ENCODE measurements at regions not wholly inside any gene's neighbourhood (a gene's known extent, or its start where the extent isn't known, plus 50 kb on each side); places are given as distances from the start of the nearest gene placed in this dataset.

- H3K4me3 ChIP-seq (ENCODE audit: low read depth, low read length): no peak overlapping the region
- DNase-seq (ENCODE audit: low read depth): no peak
Measured at GRCh38 chr15:61653110-61653509, 407.1 kb downstream of the VPS13C start.

DNA sequence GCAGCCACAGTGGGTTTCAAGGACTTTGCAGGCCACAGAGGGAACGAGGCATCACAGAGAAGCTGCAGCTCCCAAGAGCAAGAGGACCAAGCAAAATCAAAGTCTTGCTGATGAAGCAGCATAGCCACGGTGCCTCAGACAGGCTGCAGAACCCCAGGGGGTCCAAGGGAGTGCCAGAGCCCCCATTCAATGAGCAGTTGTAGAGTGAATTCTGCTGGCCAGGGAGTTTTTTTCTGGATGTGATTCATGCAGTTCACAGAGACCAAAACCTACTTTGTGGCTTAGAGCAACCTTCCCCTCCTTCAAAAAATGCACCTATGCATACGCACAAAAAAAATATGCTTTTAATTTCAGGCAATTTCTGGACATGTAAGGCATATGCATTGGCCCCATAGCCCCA, 409.0 kb downstream of the VPS13C start:
- no peak for TF ChIP-seq CTCF (IDR thresholded peaks at IDR 0.05; ENCODE audit: control insufficient read depth, extremely low read depth, insufficient read depth)
- no peak for DNase-seq (ENCODE audit: low read depth)
- H3K4me3 ChIP-seq (ENCODE audit: low read depth, low read length): no peak overlapping the region

More at GRCh38 chr15:61653110-61653509, 407.1 kb downstream of the VPS13C start:
- TF ChIP-seq CTCF (IDR thresholded peaks at IDR 0.05; ENCODE audit: control insufficient read depth, extremely low read depth, insufficient read depth): no peak

- no peak for TF ChIP-seq CTCF (IDR thresholded peaks at IDR 0.05; ENCODE audit: control insufficient read depth, extremely low read depth, insufficient read depth)
- no peak overlapping the region for H3K4me3 ChIP-seq (ENCODE audit: low read depth, low read length)
- DNase-seq (ENCODE audit: low read depth): no peak
Measured at GRCh38 chr15:61649046-61649445, 411.2 kb downstream of the VPS13C start.

DNA sequence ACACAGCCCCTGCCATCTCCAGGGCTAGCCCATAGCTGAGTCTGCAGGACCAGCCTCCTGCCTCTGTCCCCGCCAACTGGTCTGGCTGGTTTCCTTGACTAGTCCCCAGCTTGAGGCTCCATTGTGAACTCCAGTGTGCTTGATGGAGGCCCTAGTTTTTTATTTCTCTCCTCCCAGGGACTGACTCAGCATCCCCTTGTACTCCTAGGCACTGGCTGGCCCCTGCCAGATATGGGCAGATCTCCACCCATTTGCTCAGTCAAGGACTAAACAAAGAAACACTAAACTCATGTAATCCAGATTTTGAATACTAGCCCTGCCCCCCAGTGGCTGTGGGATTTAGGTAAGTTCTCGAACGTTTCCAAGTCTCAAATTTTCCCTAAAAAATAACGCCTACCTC, 415.4 kb upstream of the RORA start:
- DNase-seq (ENCODE audit: low read depth): no peak
- TF ChIP-seq CTCF (IDR thresholded peaks at IDR 0.05; ENCODE audit: control insufficient read depth, extremely low read depth, insufficient read depth): no peak
- H3K4me3 ChIP-seq (ENCODE audit: low read depth, low read length): no peak overlapping the region

GRCh38 chr15:61641645-61642044, 412.5 kb upstream of the RORA start:
- H3K4me3 ChIP-seq (ENCODE audit: low read depth, low read length): no peak overlapping the region
- TF ChIP-seq CTCF (IDR thresholded peaks at IDR 0.05; ENCODE audit: control insufficient read depth, extremely low read depth, insufficient read depth): no peak
- DNase-seq (ENCODE audit: low read depth): no peak

GRCh38 chr15:61640756-61641155, 411.7 kb upstream of the RORA start:
- DNase-seq (ENCODE audit: low read depth): no peak
- TF ChIP-seq CTCF (IDR thresholded peaks at IDR 0.05; ENCODE audit: control insufficient read depth, extremely low read depth, insufficient read depth): no peak
- no peak overlapping the region for H3K4me3 ChIP-seq (ENCODE audit: low read depth, low read length)

GRCh38 chr15:61639491-61639890, 410.4 kb upstream of the RORA start:
- DNase-seq (ENCODE audit: low read depth): no peak
- H3K4me3 ChIP-seq (ENCODE audit: low read depth, low read length): no peak overlapping the region
- TF ChIP-seq CTCF (IDR thresholded peaks at IDR 0.05; ENCODE audit: control insufficient read depth, extremely low read depth, insufficient read depth): no peak
